Prostate gland (tissue), 2 donors: ENCODE measurements at regions not wholly inside any gene's neighbourhood (a gene's known extent, or its start where the extent isn't known, plus 50 kb on each side); places are given as distances from the start of the nearest gene placed in this dataset.

ENCODE experiments used
- DNase-seq: peaks from one replicate; pipeline ENCODE4 v3.0.0-alpha.2; 2019; ENCODE audit warnings: low spot score
- H3K27ac ChIP-seq, 2 donors: fragments of 200-600 bp; sonication (generic); 2 replicates each; pipeline ENCODE4 v1.5.1; 2017 to 2019
- H3K27me3 ChIP-seq: fragments of 200-600 bp; sonication (generic); replicated peaks from 2 replicates; pipeline ENCODE4 v1.5.1; 2019; ENCODE audit not compliant: insufficient read depth
- H3K36me3 ChIP-seq, 2 donors: fragments of 200-600 bp; sonication (generic); 1 replicate in 1 of 2; 2 replicates in 1 of 2; pipeline versions ENCODE4 v1.5.1 to v1.8.1; 2017 to 2019
- H3K4me1 ChIP-seq: fragments of 200-600 bp; sonication (generic); replicated peaks from 2 replicates; pipeline ENCODE4 v1.5.1; 2019
- H3K4me3 ChIP-seq, 2 donors: fragments of 200-600 bp; sonication (generic); 2 replicates each; pipeline ENCODE4 v1.5.1; 2017 to 2019
- H3K9me3 ChIP-seq: fragments of 200-600 bp; sonication (generic); 2 replicates; pipeline ENCODE4 v1.5.1; 2017
- POLR2A ChIP-seq: fragments of 450-650 bp; IDR thresholded peaks from one replicate; pipeline ENCODE4 v1.6.1; 2016; ENCODE audit warnings: antibody characterized with exemption, mild to moderate bottlenecking
- POLR2AphosphoS5 ChIP-seq: sonication (generic); formaldehyde crosslinking; IDR thresholded peaks from one replicate; pipeline ENCODE4 v1.6.1; 2017; ENCODE audit warnings: antibody characterized with exemption
- WGBS: methylation state at CpG from one replicate; pipeline ENCODE4 v1.1.5; 2018; 5-methylcytosine and 5-hydroxymethylcytosine counted together
- intact Hi-C: fragments of 100-400 bp; cut with DNase I; formaldehyde crosslinking; loops from one replicate; pipeline ENCODE4 v1.14.2; 2022
- TF ChIP-seq, protein P1 (sequence below), 4 experiments: fragments of 200-600 bp in 2 of 4; fragments of 450-650 bp in 2 of 4; sonication (generic) in 2 of 4; IDR thresholded peaks; 1 replicate in 3 of 4; 2 replicates in 1 of 4; pipeline ENCODE4 v1.5.1; 2016 to 2019; ENCODE audit warnings: antibody characterized with exemption in 4 of 4, mild to moderate bottlenecking in 2 of 4, moderate library complexity in 2 of 4

DNA sequence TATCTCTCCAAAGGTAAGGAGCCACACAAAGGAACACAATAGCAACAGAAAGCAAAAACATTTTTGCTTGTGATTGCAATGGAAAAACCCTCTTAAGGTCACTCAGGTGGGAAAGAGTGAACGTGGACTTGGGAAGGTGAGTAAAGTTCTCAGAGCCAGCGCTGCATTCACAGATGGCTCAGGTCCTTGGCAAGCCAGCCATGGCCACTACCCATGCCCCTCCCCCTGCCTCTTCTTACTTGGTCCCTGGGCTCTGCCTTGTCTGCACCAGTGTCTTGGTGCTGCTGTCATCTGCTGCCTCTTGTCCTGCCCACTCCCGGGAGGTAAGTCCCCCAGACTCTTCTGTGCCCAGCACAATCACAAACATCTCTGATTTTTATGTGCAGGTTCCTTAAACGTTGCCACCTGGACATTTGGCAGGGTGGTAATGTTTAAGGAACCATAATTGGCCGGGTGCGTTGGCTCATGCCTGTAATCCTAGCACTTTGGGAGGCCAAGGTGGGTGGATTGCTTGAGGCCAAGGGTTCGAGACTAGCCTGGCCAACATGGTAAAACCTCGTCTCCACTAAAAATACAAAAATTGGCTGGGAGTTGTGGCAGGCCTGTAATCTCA is 74.6 kb downstream of the FEM1C start:
- Histone ChIP-seq H3K4me1 (no peaks in the 10 kb centered on the region), H3K36me3 (no peaks in the 10 kb centered on the region), H3K9me3 (no peaks in the 10 kb centered on the region), H3K27me3 (no peaks in the 10 kb centered on the region), H3K4me3 (no peak overlapping the region), H3K27ac (no peak overlapping the region)
- TF ChIP-seq, protein P1, sequence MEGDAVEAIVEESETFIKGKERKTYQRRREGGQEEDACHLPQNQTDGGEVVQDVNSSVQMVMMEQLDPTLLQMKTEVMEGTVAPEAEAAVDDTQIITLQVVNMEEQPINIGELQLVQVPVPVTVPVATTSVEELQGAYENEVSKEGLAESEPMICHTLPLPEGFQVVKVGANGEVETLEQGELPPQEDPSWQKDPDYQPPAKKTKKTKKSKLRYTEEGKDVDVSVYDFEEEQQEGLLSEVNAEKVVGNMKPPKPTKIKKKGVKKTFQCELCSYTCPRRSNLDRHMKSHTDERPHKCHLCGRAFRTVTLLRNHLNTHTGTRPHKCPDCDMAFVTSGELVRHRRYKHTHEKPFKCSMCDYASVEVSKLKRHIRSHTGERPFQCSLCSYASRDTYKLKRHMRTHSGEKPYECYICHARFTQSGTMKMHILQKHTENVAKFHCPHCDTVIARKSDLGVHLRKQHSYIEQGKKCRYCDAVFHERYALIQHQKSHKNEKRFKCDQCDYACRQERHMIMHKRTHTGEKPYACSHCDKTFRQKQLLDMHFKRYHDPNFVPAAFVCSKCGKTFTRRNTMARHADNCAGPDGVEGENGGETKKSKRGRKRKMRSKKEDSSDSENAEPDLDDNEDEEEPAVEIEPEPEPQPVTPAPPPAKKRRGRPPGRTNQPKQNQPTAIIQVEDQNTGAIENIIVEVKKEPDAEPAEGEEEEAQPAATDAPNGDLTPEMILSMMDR (IDR thresholded peaks at IDR 0.05) = no peak
- no peak for TF ChIP-seq POLR2A
- no peak for TF ChIP-seq POLR2AphosphoS5
- 76% methylated on average over 8 of the region's 8 CpGs for WGBS
- no peak for DNase-seq
- intact Hi-C loops = no loop called here

DNA sequence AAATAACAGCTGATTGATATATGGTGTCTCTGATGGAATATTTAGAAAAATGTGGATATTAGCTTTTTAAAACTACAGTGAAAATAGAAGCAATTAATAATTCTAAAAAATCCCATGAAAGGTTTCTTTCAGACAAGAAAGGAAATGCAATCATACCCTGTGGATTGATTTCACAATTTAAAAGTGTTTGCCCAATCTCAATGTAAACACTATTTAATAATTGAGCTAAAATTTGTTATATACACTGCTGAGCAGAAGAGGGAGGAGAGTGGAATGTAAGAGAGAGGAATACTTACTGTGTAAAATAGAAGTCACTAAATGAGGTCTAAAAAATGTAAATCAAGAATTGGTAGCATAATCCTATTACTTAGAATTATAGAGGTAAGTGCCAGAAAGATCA is 76.9 kb downstream of the FEM1C start:
- intact Hi-C loops = no loop called here
- DNase-seq = no peak
- TF ChIP-seq POLR2AphosphoS5 (no peak), POLR2A (no peak)
- TF ChIP-seq, protein P1 (IDR thresholded peaks at IDR 0.05) = no peak
- no peaks in the 10 kb centered on the region for H3K9me3 ChIP-seq
- H3K4me3 ChIP-seq = no peak overlapping the region
- H3K27me3 ChIP-seq = no peaks in the 10 kb centered on the region
- H3K4me1 ChIP-seq = no peaks in the 10 kb centered on the region
- no peaks in the 10 kb centered on the region for H3K36me3 ChIP-seq
- no peak overlapping the region for H3K27ac ChIP-seq

DNA sequence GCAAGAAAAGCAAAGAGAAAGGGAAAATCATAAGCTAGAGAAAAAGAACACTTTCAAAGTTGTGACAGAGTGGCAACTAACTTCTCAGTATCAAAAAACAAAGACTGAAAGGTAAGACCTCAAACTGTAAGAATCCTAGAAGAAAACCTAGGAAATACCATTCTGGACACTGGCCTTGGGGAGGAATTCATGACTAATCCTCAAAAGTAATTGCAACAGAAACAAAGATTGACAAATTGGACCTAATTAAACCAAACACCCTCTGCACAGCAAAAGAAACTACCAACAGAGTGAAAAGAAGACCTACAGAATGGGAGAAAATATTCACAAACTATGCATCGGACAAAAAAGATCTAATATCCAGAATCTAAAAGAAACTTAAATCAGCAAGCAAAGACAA is 79.1 kb downstream of the FEM1C start:
- no peak for DNase-seq
- Histone ChIP-seq H3K4me1 (no peaks in the 10 kb centered on the region), H3K9me3 (no peaks in the 10 kb centered on the region), H3K36me3 (no peaks in the 10 kb centered on the region), H3K27me3 (no peaks in the 10 kb centered on the region), H3K4me3 (no peak overlapping the region), H3K27ac (no peak overlapping the region)
- no peak for TF ChIP-seq POLR2A
- TF ChIP-seq, protein P1 (IDR thresholded peaks at IDR 0.05) = no peak
- no peak for TF ChIP-seq POLR2AphosphoS5
- intact Hi-C loops = no loop called here
- 100% methylated on average over 1 of the region's 1 CpG for WGBS

DNA sequence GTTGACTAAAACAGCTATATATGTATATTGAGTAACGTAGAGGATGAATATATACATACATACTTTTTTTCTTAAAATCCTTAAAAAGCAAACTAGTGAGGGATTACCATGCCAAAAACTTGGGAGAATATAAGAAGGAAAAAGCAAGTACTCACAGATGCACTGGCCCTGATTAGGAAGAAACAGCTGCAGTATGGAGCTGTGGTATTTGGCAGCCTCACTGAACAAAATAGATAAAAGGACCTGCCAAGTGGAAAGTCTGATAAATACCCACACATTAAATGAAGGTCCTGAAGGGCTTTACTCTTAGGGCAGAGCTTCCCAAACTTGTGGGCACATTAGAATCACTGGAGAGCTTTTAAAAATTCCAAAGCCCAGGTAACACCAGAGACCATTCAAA is 80.6 kb downstream of the FEM1C start:
- Histone ChIP-seq H3K36me3 (no peaks in the 10 kb centered on the region), H3K27me3 (no peaks in the 10 kb centered on the region), H3K27ac (no peak overlapping the region), H3K4me1 (no peaks in the 10 kb centered on the region), H3K9me3 (no peaks in the 10 kb centered on the region), H3K4me3 (no peak overlapping the region)
- 53% methylated on average over 1 of the region's 1 CpG for WGBS
- intact Hi-C loops = no loop called here
- TF ChIP-seq, protein P1 (IDR thresholded peaks at IDR 0.05) = no peak
- TF ChIP-seq POLR2A (no peak), POLR2AphosphoS5 (no peak)
- DNase-seq = no peak

DNA sequence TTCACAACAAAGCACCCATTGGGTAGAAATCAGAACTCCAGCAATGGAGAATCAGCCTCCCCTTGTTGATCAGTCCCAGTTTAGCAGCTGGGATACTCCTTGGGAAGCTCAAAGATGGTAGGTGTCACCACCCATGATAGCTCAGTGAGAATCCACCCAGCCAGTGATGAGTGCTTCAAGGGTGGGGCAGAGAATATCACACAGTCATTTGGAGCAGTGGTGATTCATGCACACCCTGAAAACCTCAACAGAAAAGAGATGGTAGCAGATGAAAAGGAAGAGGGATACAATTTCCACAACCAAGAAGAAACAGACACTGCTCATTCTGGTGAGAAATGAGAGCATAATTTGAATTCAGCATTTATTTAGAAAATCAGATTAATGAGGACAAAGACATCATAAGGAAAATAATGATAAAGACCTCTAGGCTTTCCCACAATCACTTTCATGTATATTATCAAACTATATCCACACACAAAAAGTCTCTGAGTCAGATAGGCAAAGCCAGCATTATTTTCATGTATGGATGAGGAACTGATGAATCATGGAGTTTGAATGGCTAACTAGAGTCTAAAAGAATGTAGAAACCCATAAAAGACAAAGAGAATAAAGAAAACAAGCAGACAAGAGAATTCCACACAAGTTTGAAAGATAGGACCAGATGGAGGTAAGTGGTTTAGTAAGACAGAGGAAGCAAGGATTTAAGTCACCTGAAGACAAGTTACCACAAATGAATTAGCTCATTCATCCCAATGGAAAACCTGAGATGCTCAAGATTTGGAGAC is 82.9 kb downstream of the FEM1C start:
- DNase-seq = no peak
- H3K27me3 ChIP-seq = no peaks in the 10 kb centered on the region
- no peak overlapping the region for H3K27ac ChIP-seq
- intact Hi-C loops = no loop called here
- H3K4me1 ChIP-seq = no peaks in the 10 kb centered on the region
- H3K36me3 ChIP-seq = no peaks in the 10 kb centered on the region
- H3K4me3 ChIP-seq = no peak overlapping the region
- H3K9me3 ChIP-seq = no peaks in the 10 kb centered on the region
- TF ChIP-seq, protein P1 (IDR thresholded peaks at IDR 0.05) = no peak
- TF ChIP-seq POLR2A (no peak), POLR2AphosphoS5 (no peak)
